HFFc6 (cell line): ENCODE measurements at regions not wholly inside any gene's neighbourhood (a gene's known extent, or its start where the extent isn't known, plus 50 kb on each side); places are given as distances from the start of the nearest gene placed in this dataset.

ENCODE experiments used
- DNase-seq: peaks from one replicate; pipeline ENCODE4 v3.0.0-alpha.2; 2018
- H3K27ac Mint-ChIP-seq: 2 replicates; pipeline ENCODE4 v1.8.0; 2020; ENCODE audit warnings: mild to moderate bottlenecking, mixed read lengths
- H3K27me3 Mint-ChIP-seq: 2 replicates; pipeline ENCODE4 v1.8.0; 2021; ENCODE audit warnings: mild to moderate bottlenecking, moderate library complexity, mixed read lengths; ENCODE audit not compliant: insufficient read depth
- H3K36me3 Mint-ChIP-seq: 2 replicates; pipeline ENCODE4 v1.8.0; 2021; ENCODE audit warnings: low read depth, mixed read lengths
- H3K4me1 Mint-ChIP-seq: 2 replicates; pipeline ENCODE4 v1.8.0; 2020; ENCODE audit warnings: low read depth, mixed read lengths
- H3K4me3 Mint-ChIP-seq: 2 replicates; pipeline ENCODE4 v1.8.0; 2020; ENCODE audit warnings: mild to moderate bottlenecking, moderate library complexity, mixed read lengths
- H3K9me3 Mint-ChIP-seq: 2 replicates; pipeline ENCODE4 v1.8.0; 2020; ENCODE audit warnings: mild to moderate bottlenecking, mixed read lengths
- TF ChIP-seq, protein P1 (sequence below): fragments of 200-600 bp; sonication (generic); IDR thresholded peaks from 2 replicates; pipeline ENCODE4 v1.5.0; 2021; ENCODE audit warnings: antibody characterized with exemption, mild to moderate bottlenecking

DNA sequence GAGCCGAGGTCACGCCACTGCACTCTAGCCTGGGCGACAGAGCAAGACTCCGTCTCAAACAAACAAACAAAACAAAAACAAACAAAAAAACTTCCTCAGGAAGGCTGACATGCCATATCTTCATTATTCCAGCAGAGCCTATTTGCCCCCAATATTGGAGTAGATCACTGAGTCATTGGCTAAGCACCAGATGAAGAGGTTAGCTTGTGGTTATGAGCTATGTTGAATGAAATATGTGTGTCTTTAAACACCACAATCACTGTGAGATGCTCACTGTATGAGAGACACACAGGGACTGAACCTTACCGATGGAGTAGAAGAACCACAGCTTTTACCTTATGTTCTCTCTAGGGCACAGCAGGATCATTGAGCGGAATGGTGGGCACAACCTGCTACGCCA, 122.1 kb upstream of the EOLA2 start:
- Mint-ChIP-seq H3K9me3 (no peaks in the 10 kb centered on the region), H3K4me3 (no peak overlapping the region), H3K36me3 (no peaks in the 10 kb centered on the region), H3K27me3 (no peaks in the 10 kb centered on the region; the same call in 1 of the 2 replicates), H3K4me1 (peaks cover 63% of the 10 kb centered on the region), H3K27ac (no peak overlapping the region; the same call in 1 of the 2 replicates)
- TF ChIP-seq, protein P1, sequence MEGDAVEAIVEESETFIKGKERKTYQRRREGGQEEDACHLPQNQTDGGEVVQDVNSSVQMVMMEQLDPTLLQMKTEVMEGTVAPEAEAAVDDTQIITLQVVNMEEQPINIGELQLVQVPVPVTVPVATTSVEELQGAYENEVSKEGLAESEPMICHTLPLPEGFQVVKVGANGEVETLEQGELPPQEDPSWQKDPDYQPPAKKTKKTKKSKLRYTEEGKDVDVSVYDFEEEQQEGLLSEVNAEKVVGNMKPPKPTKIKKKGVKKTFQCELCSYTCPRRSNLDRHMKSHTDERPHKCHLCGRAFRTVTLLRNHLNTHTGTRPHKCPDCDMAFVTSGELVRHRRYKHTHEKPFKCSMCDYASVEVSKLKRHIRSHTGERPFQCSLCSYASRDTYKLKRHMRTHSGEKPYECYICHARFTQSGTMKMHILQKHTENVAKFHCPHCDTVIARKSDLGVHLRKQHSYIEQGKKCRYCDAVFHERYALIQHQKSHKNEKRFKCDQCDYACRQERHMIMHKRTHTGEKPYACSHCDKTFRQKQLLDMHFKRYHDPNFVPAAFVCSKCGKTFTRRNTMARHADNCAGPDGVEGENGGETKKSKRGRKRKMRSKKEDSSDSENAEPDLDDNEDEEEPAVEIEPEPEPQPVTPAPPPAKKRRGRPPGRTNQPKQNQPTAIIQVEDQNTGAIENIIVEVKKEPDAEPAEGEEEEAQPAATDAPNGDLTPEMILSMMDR = no peak
- peak; percentile 64 for DNase-seq

DNA sequence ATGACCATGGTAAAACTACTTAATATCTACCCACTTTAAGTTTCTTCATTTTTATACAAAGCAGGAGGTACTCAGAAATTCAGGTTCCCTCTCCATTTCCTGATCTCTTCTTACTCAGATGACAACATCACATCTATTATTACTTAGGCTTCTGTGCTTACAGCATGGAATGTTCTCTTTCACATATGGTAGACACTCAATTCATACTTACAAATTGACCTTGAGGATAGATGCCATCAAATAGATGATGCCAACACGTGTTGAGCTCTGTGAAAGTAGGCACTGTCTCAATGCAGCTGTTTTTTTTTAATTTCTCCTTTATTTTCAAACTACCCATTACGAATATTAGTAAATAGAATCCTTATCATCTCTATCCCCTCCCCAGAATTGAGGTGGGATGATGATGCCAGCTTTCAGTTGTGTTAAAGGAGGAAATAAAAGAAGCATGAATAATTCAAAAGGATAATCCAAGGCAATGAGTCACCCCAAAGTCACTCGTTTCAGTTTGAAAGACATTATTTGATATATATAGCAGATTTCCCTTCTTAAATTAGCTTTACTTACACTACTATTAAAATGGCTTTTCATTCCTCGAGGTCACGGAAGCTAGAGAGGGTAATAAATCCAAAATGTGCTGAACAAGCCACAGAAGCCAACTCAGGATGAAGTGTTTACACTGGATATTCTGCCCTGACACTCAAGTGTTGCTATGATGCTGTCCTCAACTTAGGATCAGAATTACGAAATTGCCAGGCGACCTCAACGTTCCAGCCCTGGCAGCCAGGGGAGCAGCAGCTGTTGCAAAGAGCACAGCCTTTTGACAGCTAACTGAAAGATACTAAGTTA, 124.2 kb upstream of the EOLA2 start:
- peak; percentile 81 for DNase-seq
- peaks cover 57% of the 10 kb centered on the region for H3K4me1 Mint-ChIP-seq
- H3K27ac Mint-ChIP-seq = peak overlapping the region; percentile 82
- TF ChIP-seq, protein P1 = peak; percentile 15; the same call in 1 of the 2 replicates
- no peaks in the 10 kb centered on the region for H3K9me3 Mint-ChIP-seq
- H3K4me3 Mint-ChIP-seq = peak overlapping the region; percentile 58
- no peaks in the 10 kb centered on the region for H3K36me3 Mint-ChIP-seq
- H3K27me3 Mint-ChIP-seq = no peaks in the 10 kb centered on the region; the same call in 1 of the 2 replicates

DNA sequence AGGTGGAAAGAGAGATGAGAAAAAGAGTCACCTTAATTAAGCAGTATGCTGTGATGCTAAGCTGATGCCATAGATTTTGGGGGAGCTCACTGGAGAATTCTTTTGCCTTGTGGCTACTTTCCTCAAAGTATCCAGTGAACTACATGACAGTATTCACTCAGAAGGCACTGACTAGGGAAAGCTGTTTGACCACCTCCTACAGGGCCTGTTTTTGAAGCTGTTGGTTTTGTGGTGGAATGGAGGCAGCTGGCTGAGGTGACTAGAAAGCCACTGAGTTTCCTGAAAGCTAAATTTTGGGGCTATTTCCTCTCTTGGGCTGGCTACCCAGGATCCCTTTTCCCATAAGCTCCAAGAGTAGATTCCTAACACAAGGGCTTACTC, 124.8 kb upstream of the EOLA2 start:
- no peaks in the 10 kb centered on the region for H3K27me3 Mint-ChIP-seq
- H3K27ac Mint-ChIP-seq = peak overlapping the region; percentile 82
- peaks cover 54% of the 10 kb centered on the region for H3K4me1 Mint-ChIP-seq
- TF ChIP-seq, protein P1 = no peak
- H3K4me3 Mint-ChIP-seq = peak overlapping the region; percentile 58
- DNase-seq = no peak
- no peaks in the 10 kb centered on the region for H3K36me3 Mint-ChIP-seq
- H3K9me3 Mint-ChIP-seq = no peaks in the 10 kb centered on the region

DNA sequence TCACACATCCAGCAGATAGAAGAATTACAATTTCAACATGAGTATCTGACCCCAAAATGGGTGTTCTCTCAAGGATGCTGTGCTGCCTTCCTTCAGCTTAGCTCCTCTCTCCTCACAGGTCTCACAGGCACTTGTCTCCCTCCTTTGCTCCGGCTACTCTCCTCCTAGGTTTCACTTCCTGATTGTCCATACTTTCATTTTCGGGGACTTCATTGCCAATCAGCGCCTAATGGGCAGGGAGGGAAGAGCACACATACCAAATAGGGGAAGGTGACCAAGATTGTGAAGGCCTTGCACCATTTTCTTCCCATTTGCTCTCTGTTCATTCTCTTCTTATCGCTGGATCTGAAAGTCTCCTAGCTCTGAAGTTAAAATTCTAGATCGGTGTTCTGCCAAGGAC, 125.4 kb upstream of the EOLA2 start:
- no peaks in the 10 kb centered on the region for H3K27me3 Mint-ChIP-seq
- TF ChIP-seq, protein P1 = no peak
- peak overlapping the region; percentile 82 for H3K27ac Mint-ChIP-seq
- no peak for DNase-seq
- H3K9me3 Mint-ChIP-seq = no peaks in the 10 kb centered on the region
- H3K4me1 Mint-ChIP-seq = peaks cover 48% of the 10 kb centered on the region
- H3K4me3 Mint-ChIP-seq = peak overlapping the region; percentile 7; the same call in 1 of the 2 replicates
- H3K36me3 Mint-ChIP-seq = no peaks in the 10 kb centered on the region

DNA sequence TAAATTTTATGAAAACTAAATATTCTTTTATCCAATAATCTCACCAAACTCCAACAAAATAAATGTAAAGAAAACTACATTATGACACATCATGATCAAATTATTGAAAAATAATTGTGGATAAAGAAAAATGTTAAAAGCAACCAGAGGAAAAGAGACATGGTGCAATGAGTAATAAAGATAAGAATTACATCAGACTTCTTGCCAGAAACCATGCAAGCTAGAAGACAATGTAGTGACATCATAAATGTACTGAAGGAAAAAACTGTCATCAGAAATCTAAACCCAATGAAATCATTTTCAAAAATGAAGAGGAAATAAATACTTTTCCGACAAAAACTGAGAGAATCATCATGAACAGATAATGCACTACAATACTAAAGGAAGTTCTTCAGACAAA, 135.9 kb upstream of the EOLA2 start:
- H3K4me1 Mint-ChIP-seq = peaks cover 14% of the 10 kb centered on the region
- TF ChIP-seq, protein P1 = no peak
- no peak overlapping the region for H3K27ac Mint-ChIP-seq
- H3K9me3 Mint-ChIP-seq = 0 out of 2 replicates have a peak, but pooled peaks cover 11% of the 10 kb centered on the region
- H3K4me3 Mint-ChIP-seq = no peak overlapping the region
- H3K36me3 Mint-ChIP-seq = peaks cover 12% of the 10 kb centered on the region
- H3K27me3 Mint-ChIP-seq = peaks cover 2% of the 10 kb centered on the region; the same call in 1 of the 2 replicates
- no peak for DNase-seq
